ENCODE measurements at regions not wholly inside any gene's neighbourhood (a gene's known extent, or its start where the extent isn't known, plus 50 kb on each side); places are given as distances from the start of the nearest gene placed in this dataset.
"Not testable (repeated sequence)": the region's sequence is repeated elsewhere in the genome, so short reads cannot be mapped to it uniquely, and the experiment has no call there.

- TF ChIP-seq CTCF (IDR thresholded peaks at IDR 0.05 in 2 of 3, conservative IDR thresholded peaks at IDR 0.05 in 1 of 3; ENCODE audit: borderline replicate concordance in 1 of 3, insufficient read depth in 1 of 3, low read depth in 2 of 3, low read length in 2 of 3); POLR2AphosphoS5 (IDR thresholded peaks at IDR 0.05; ENCODE audit: low read depth, low read length); POLR2A (IDR thresholded peaks at IDR 0.05; ENCODE audit: borderline replicate concordance, extremely low read depth, insufficient read depth, insufficient read length); YY1 (IDR thresholded peaks at IDR 0.05; ENCODE audit: extremely low read depth, insufficient replicate concordance, low read depth, low read length); TCF7L2 (IDR thresholded peaks at IDR 0.05; ENCODE audit: borderline replicate concordance, extremely low read depth, insufficient read depth, insufficient read length); REST (IDR thresholded peaks at IDR 0.05; ENCODE audit: low read depth); ZNF274 (IDR thresholded peaks at IDR 0.05; ENCODE audit: low read depth, low read length); RAD21 (IDR thresholded peaks at IDR 0.05; ENCODE audit: low read depth); CBX3 (IDR thresholded peaks at IDR 0.05; ENCODE audit: low read depth); MAX (IDR thresholded peaks at IDR 0.05); SIN3A (IDR thresholded peaks at IDR 0.05; ENCODE audit: low read depth); EGR1 (IDR thresholded peaks at IDR 0.05; ENCODE audit: low read depth): not testable (repeated sequence)
Observed at GRCh38 chr7:76914361-76914760, 117.8 kb downstream of the SPDYE17 start.

Measured in HCT116 (cell line).